NCI-H345 (cell line): ENCODE measurements at regions not wholly inside any gene's neighbourhood (a gene's known extent, or its start where the extent isn't known, plus 50 kb on each side); places are given as distances from the start of the nearest gene placed in this dataset.
"Not testable (repeated sequence)": the region's sequence is repeated elsewhere in the genome, so short reads cannot be mapped to it uniquely, and the experiment has no call there.

ENCODE experiments used
- DNase-seq: peaks from one replicate; lab custom pipeline; 2025; lab: John Stamatoyannopoulos, UW

- DNase-seq, result no peak
Measured at GRCh38 chr4:67332627-67333026, 212.7 kb downstream of the CENPC start.

- DNase-seq, result no peak
Measured at GRCh38 chr4:67328393-67328792, 216.9 kb downstream of the CENPC start.

- no peak for DNase-seq
Measured at GRCh38 chr4:67328018-67328278, 217.4 kb downstream of the CENPC start.

- peak; percentile 66 for DNase-seq
Measured at GRCh38 chr4:67327245-67328017, 217.9 kb downstream of the CENPC start.

DNA sequence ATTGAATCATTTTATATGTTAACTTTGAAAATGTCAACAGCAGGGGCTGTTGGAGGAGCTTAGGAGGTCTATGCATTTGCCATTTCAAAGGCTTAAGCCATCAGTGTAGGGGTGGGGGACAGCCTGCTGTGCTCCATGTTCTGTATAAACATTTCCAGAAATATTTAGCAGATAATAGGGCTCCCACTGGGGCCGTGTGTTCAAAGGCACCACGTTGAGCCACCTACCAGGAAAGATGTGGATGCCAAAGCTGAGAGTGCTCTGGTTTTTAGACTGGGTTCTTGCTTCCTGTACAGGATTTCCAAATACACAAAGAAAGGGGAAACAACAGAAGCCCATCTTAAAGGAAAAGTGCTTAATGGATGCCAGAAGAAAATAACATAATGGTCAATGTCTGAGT, 219.5 kb downstream of the CENPC start:
- no peak for DNase-seq

DNA sequence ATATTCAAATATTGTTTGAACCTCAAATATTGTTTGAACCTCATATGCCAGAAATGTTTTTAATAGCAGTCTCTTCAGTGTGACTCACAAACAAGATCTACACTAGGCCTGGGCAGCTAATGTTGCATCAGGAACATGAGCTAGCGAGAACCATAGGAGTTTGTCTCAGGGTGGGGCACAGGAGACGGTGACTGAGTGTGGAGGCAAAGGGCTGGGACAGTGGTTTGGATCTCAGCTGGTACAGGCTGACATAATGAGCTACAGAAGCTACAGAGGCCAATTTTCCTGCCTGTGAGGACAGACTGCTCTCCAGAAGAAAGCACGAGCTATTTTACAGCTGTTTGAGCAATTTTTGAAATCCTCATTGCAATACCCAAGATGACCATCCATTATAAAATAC, 224.7 kb downstream of the CENPC start:
- no peak for DNase-seq

GRCh38 chr4:67319607-67320006, 225.7 kb downstream of the CENPC start:
- not testable (repeated sequence) for DNase-seq

- DNase-seq, result not testable (repeated sequence)
Measured at GRCh38 chr4:67300497-67301185, 244.7 kb downstream of the CENPC start.

- no peak for DNase-seq
Measured at GRCh38 chr4:67292636-67293035, 252.7 kb downstream of the CENPC start.

DNA sequence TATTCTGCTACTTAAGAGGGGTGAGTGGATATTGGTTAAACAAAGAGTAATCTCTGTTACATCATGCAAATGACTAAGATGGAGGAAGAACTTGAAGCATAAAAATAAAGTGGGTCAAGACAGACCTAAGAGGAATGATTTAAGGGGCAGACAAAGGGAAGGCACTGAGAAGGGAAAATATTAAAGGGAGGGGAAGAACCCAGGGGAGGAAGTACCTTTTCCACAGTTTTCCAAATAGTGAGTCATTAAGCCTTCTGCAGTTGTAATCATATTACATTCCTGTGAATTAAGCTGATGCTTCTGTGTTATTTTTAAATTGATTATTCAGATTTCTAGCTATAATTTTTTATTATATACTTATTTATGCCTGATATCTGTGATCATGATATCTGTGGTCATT, 253.3 kb downstream of the CENPC start:
- DNase-seq, result no peak

DNA sequence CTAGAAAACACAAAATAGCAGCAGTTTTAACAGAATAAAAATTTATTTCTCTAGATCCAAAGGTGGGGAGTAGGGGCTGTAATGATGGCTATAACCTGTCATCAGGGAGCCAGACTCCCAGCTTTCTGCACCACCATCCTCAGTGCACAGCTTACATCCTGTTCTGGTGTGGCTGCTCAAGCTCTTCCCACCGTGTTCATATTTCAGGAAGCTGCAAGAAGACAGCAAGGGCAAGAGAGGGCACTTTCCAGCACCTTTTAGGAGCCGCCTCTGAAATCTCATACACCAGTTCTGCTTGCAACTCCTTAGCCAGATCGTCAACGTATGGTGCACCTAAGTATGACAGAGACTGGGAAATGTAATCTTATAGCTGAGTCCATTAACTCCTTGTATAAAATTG, 253.7 kb downstream of the CENPC start:
- DNase-seq, result no peak

DNA sequence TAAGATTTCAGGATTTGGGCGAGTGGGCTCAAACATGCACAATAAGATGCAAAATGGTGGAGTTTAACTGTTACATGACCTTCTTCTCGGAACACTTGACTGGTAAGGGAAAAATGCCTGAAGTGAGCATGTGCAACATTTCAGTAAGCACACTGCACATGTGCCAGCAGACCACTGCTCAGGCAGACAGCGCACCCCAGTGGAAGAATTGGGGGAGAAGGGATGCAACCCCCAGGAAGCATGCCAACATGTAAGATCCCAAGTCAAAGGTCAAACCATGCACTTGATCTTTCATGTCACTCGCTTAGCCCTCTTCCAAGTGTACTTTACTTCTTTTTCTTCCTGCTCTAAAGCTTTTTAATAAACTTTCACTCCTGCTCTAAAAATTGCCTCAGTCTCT, 256.3 kb downstream of the CENPC start:
- DNase-seq, result peak; percentile 6

- DNase-seq, result no peak
Measured at GRCh38 chr4:67286724-67287123, 258.6 kb downstream of the CENPC start.

DNA sequence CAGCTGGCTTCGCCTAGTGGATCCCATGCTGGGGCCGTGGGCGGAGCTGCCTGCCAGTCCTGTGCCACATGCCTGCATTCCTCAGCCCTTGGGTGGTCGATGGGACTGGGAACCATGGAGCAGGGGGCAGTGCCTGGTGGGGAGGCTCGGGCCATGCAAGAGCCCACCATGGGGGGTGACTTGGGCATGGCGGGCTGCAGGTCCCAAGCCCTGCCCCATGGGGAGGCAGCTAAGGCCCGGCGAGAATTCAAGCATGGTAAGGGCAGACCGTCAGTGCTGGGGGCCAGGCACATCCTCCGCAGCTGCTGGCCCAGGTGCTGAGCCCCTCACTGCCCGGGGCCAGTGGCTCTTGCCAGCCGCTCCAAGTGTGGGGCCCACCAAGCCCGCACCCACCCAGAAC, 262.6 kb downstream of the CENPC start:
- no peak for DNase-seq

GRCh38 chr4:67275179-67275750, 270.0 kb downstream of the CENPC start:
- DNase-seq, result no peak

- DNase-seq, result not testable (repeated sequence)
Measured at GRCh38 chr4:67274671-67275070, 270.6 kb downstream of the CENPC start.

- DNase-seq, result no peak
Measured at GRCh38 chr4:67273666-67274065, 271.6 kb downstream of the CENPC start.

DNA sequence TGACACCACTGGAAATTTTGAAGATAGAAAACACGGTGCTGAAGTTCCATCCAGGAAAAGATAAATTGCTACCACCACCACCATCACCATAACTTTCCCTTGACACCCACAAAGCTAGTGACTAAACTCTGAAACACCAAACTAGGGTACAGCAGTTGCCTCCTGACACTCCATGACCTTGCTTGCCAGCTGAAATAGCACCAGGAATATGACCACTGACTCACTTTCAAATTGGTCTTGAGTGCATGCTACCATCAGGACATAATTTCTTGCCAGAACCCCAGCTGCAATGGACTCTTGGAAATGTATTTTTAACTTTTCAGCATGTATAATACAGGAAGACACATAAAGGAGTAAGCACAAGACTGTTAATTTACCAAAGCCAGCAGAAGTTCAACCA, 283.3 kb downstream of the CENPC start:
- DNase-seq, result no peak

- DNase-seq, result no peak
Measured at GRCh38 chr4:67256388-67257043, 288.8 kb downstream of the CENPC start.

- no peak for DNase-seq
Measured at GRCh38 chr4:67250131-67250896, 295.0 kb downstream of the CENPC start.

GRCh38 chr4:67236788-67237187, 308.5 kb downstream of the CENPC start:
- no peak for DNase-seq

DNA sequence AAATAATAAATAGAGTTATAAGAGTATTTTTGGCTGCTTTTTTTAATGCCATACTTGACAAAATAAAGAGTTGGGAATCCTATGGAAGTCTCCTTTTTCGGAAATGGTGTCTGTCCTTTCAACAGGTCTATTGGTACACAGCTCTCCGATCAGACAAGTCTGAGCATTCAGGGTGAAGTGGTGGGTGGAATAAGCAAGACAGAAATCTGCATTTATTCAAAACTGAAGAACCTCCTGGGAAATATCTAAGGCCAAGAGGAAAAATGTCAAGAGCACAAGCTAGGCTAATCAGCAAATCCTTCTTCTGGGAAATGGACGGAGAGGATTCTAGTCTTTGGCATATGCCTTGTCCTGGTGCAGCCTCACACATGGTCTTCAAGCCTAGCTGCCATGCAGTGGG, 309.0 kb downstream of the CENPC start:
- no peak for DNase-seq
